Suppressor macrophage treated with lipopolysaccharide for 4 hours (primary cell): ENCODE measurements at regions not wholly inside any gene's neighbourhood (a gene's known extent, or its start where the extent isn't known, plus 50 kb on each side); places are given as distances from the start of the nearest gene placed in this dataset.

ENCODE experiments used
- DNase-seq: peaks from one replicate; pipeline ENCODE4 v3.0.0-alpha.2; 2020

GRCh38 chr4:34187056-34187455 is 2057.3 kb downstream of the ARAP2 start:
- DNase-seq, result no peak

- no peak for DNase-seq
Observed at GRCh38 chr4:34191443-34191842, 2052.9 kb downstream of the ARAP2 start.

GRCh38 chr4:34193451-34194154 is 2050.7 kb downstream of the ARAP2 start:
- no peak for DNase-seq

GRCh38 chr4:34194585-34194984 is 2049.7 kb downstream of the ARAP2 start:
- DNase-seq, result no peak

- DNase-seq, result no peak
Observed at GRCh38 chr4:34196375-34196774, 2047.9 kb downstream of the ARAP2 start.

GRCh38 chr4:34198966-34199365 is 2045.3 kb downstream of the ARAP2 start:
- no peak for DNase-seq

- no peak for DNase-seq
Observed at GRCh38 chr4:34200535-34200934, 2043.8 kb downstream of the ARAP2 start.

GRCh38 chr4:34202154-34202553 is 2042.2 kb downstream of the ARAP2 start:
- no peak for DNase-seq

- DNase-seq, result no peak
Observed at GRCh38 chr4:34220601-34221000, 2023.7 kb downstream of the ARAP2 start.

GRCh38 chr4:34221986-34222385 is 2022.3 kb downstream of the ARAP2 start:
- DNase-seq, result no peak

GRCh38 chr4:34236118-34236517 is 2008.2 kb downstream of the ARAP2 start:
- no peak for DNase-seq

GRCh38 chr4:34245276-34245675 is 1999.0 kb downstream of the ARAP2 start:
- DNase-seq, result no peak

GRCh38 chr4:34250562-34250961 is 1993.8 kb downstream of the ARAP2 start:
- no peak for DNase-seq

GRCh38 chr4:34253239-34253638 is 1991.1 kb downstream of the ARAP2 start:
- DNase-seq, result no peak

- no peak for DNase-seq
Observed at GRCh38 chr4:34258176-34258575, 1986.1 kb downstream of the ARAP2 start.

GRCh38 chr4:34261799-34262314 is 1982.5 kb downstream of the ARAP2 start:
- DNase-seq, result no peak

- no peak for DNase-seq
Observed at GRCh38 chr4:34269613-34270012, 1974.7 kb downstream of the ARAP2 start.

GRCh38 chr4:34271479-34272355 is 1972.6 kb downstream of the ARAP2 start:
- DNase-seq, result no peak

GRCh38 chr4:34279011-34279410 is 1965.3 kb downstream of the ARAP2 start:
- no peak for DNase-seq

GRCh38 chr4:34280131-34280530 is 1964.2 kb downstream of the ARAP2 start:
- DNase-seq, result no peak

- DNase-seq, result no peak
Observed at GRCh38 chr4:34281826-34282225, 1962.5 kb downstream of the ARAP2 start.

GRCh38 chr4:34289489-34289888 is 1954.8 kb downstream of the ARAP2 start:
- DNase-seq, result no peak

- DNase-seq, result no peak
Observed at GRCh38 chr4:34289962-34290361, 1954.4 kb downstream of the ARAP2 start.

- DNase-seq, result no peak
Observed at GRCh38 chr4:34293459-34293858, 1950.9 kb downstream of the ARAP2 start.
